Activated naive CD4-positive, alpha-beta T cell treated with anti-CD3 and anti-CD28 coated beads, Interleukin-2, amount 50 U/mL, for 72 hours (primary cell): ENCODE measurements at regions not wholly inside any gene's neighbourhood (a gene's known extent, or its start where the extent isn't known, plus 50 kb on each side); places are given as distances from the start of the nearest gene placed in this dataset.

Experiments used
- ATAC-seq, 2 donors: fragments of 150-1000 bp; cut with Tn5 transposase; 2 replicates each; pipeline ENCODE4 v1.10.0; 2021; ENCODE audit warnings: mild to moderate bottlenecking in 2 of 2, moderate library complexity in 2 of 2
- DNase-seq, 2 donors: peaks; one replicate each; pipeline ENCODE4 v3.0.0; 2021 to 2022; ENCODE audit warnings: low spot score in 2 of 2
- H3K27ac Mint-ChIP-seq, 2 donors: one replicate each; pipeline ENCODE4 v1.8.0; 2022; ENCODE audit warnings: mild to moderate bottlenecking in 2 of 2, mixed read lengths in 2 of 2
- H3K36me3 Mint-ChIP-seq, 2 donors: one replicate each; pipeline ENCODE4 v1.8.0; 2022; ENCODE audit warnings: mixed read lengths in 2 of 2
- H3K9me3 Mint-ChIP-seq, 2 donors: one replicate each; pipeline ENCODE4 v1.8.0; 2022; ENCODE audit warnings: mixed read lengths in 2 of 2

- H3K27ac Mint-ChIP-seq = peak overlapping the region; percentile 61 to 74
- peak in 1 of 2 donors; percentile 20 for DNase-seq
- no peaks in the 10 kb centered on the region for H3K9me3 Mint-ChIP-seq
- H3K36me3 Mint-ChIP-seq = no peaks in the 10 kb centered on the region
- ATAC-seq = peak; percentile 99
Observed at GRCh38 chr1:38533772-38534472, 325.6 kb downstream of the RRAGC start.

- ATAC-seq (no peak), DNase-seq (no peak)
- H3K27ac Mint-ChIP-seq = no peak overlapping the region
- H3K9me3 Mint-ChIP-seq = no peaks in the 10 kb centered on the region
- peaks cover 0 to 5% of the 10 kb centered on the region in 2 donors for H3K36me3 Mint-ChIP-seq
Observed at GRCh38 chr1:38530957-38531356, 328.6 kb downstream of the RRAGC start.

GRCh38 chr1:38529946-38530345, 329.6 kb downstream of the RRAGC start:
- ATAC-seq = no peak
- no peak overlapping the region for H3K27ac Mint-ChIP-seq
- no peaks in the 10 kb centered on the region for H3K9me3 Mint-ChIP-seq
- no peak for DNase-seq
- H3K36me3 Mint-ChIP-seq = peaks cover 0 to 5% of the 10 kb centered on the region in 2 donors

DNA sequence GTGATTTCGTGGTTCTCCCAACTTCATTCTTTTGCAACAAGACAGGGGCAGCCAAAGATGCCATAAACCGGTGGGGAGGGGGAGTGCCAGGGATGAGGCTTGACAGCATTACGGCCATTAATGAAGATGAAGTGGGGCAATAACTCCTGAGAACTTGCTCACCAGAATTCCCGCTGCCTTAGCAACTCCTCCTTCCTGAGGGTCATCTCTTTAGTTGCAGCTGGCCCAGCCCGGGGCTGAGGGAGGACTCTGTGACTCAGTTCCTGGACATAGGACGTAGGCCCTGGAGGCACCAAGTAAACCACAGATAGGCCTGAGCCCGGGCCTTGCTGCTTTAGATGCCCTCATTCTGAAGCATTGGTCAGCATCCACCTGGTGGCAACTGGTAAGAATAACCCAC, 330.2 kb downstream of the RRAGC start:
- no peaks in the 10 kb centered on the region for H3K9me3 Mint-ChIP-seq
- peaks cover 0 to 5% of the 10 kb centered on the region in 2 donors for H3K36me3 Mint-ChIP-seq
- no peak overlapping the region for H3K27ac Mint-ChIP-seq
- no peak for ATAC-seq
- DNase-seq = no peak

DNA sequence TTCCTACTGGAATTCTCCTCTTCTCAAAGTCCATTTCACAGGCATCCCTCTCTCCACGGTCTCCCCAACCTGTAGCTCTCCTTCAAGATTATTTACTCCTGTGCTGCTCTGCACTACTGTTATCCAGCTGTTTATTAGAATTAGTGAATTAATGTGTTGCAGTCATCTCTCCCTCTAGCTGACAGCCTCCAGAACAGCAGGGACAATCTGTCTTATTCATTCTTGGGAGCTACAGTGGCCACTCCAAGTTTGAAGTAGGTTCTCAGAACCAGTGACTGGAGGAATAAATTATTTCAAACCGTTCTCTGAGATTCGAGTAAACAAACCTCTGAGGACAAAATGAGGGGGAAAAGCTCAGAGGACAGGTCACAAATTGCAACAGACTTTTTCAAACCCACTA, 330.9 kb downstream of the RRAGC start:
- no peak for DNase-seq
- ATAC-seq = no peak
- H3K27ac Mint-ChIP-seq = no peak overlapping the region
- no peaks in the 10 kb centered on the region for H3K9me3 Mint-ChIP-seq
- H3K36me3 Mint-ChIP-seq = peaks cover 0 to 5% of the 10 kb centered on the region in 2 donors

GRCh38 chr1:38527373-38527966, 332.1 kb downstream of the RRAGC start:
- peak overlapping the region; percentile 4 to 84 for H3K27ac Mint-ChIP-seq
- ATAC-seq = peak; percentile 85 to 87
- H3K9me3 Mint-ChIP-seq = no peaks in the 10 kb centered on the region
- H3K36me3 Mint-ChIP-seq = peaks cover 0 to 5% of the 10 kb centered on the region in 2 donors
- peak; percentile 53 to 67 for DNase-seq

DNA sequence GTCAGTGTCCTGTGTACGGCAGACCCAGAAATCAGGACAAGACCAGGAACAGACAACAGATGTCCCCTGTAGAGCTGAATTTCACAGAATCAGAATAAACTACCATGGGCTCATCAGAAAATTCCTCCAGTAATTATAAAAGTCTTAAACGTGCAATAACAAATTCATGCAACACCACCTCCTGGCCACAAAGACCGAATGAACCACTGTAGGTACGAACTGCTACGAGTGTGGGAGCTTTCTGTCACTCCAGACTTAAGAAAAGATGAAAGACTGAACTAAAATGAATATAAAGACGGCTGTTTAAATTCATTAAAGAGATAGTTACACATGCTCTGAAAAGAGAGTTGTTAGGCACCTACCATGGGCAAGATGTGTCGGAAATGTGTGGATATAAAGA, 333.5 kb downstream of the RRAGC start:
- Mint-ChIP-seq H3K27ac (no peak overlapping the region), H3K9me3 (no peaks in the 10 kb centered on the region), H3K36me3 (peaks cover 0 to 5% of the 10 kb centered on the region in 2 donors)
- DNase-seq (no peak), ATAC-seq (no peak)

- no peak for ATAC-seq
- H3K9me3 Mint-ChIP-seq = no peaks in the 10 kb centered on the region
Observed at GRCh38 chr1:38525343-38526043, 334.1 kb downstream of the RRAGC start.

GRCh38 chr1:38524025-38524641, 335.4 kb downstream of the RRAGC start:
- Mint-ChIP-seq H3K36me3 (peaks cover 0 to 5% of the 10 kb centered on the region in 2 donors), H3K27ac (no peak overlapping the region), H3K9me3 (no peaks in the 10 kb centered on the region)
- DNase-seq = no peak
- no peak for ATAC-seq

More at GRCh38 chr1:38525343-38526043, 334.1 kb downstream of the RRAGC start:
- H3K27ac Mint-ChIP-seq = no peak overlapping the region
- H3K36me3 Mint-ChIP-seq = peaks cover 0 to 5% of the 10 kb centered on the region in 2 donors
- no peak for DNase-seq

GRCh38 chr1:38523568-38523939, 336.0 kb downstream of the RRAGC start:
- Mint-ChIP-seq H3K36me3 (peaks cover 0 to 5% of the 10 kb centered on the region in 2 donors), H3K27ac (no peak overlapping the region), H3K9me3 (no peaks in the 10 kb centered on the region)
- no peak for DNase-seq
- ATAC-seq = no peak

GRCh38 chr1:38522915-38523567, 336.5 kb downstream of the RRAGC start:
- ATAC-seq (no peak), DNase-seq (no peak)
- Mint-ChIP-seq H3K27ac (no peak overlapping the region), H3K9me3 (no peaks in the 10 kb centered on the region), H3K36me3 (peaks cover 0 to 5% of the 10 kb centered on the region in 2 donors)

DNA sequence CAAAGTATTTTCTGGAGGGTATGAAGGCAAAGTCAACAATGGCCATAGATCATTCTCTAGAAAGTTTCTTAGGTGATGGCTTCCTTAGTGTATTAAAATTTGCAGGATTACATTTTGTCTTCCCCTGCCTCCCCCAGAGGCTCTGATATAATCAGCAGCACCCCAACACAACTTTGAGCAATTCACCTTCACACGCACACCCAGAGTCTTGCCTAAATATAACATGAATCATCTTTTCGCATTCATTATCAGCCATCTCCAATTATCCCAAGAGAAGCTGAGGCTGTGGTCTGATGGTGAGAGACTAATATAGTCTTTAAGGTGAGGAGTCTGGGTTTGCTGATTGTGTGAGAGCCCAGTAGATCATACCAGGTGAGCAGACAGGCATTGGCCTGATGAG, 343.0 kb downstream of the RRAGC start:
- no peaks in the 10 kb centered on the region for H3K36me3 Mint-ChIP-seq
- ATAC-seq = no peak
- no peak overlapping the region for H3K27ac Mint-ChIP-seq
- H3K9me3 Mint-ChIP-seq = no peaks in the 10 kb centered on the region
- no peak for DNase-seq

GRCh38 chr1:38512789-38513188, 346.8 kb downstream of the RRAGC start:
- H3K36me3 Mint-ChIP-seq = no peaks in the 10 kb centered on the region
- no peak for DNase-seq
- H3K27ac Mint-ChIP-seq = no peak overlapping the region
- ATAC-seq = no peak
- H3K9me3 Mint-ChIP-seq = no peaks in the 10 kb centered on the region

- DNase-seq = no peak
- Mint-ChIP-seq H3K9me3 (no peaks in the 10 kb centered on the region), H3K27ac (no peak overlapping the region), H3K36me3 (no peaks in the 10 kb centered on the region)
- ATAC-seq = no peak
Observed at GRCh38 chr1:38512024-38512767, 347.4 kb downstream of the RRAGC start.

DNA sequence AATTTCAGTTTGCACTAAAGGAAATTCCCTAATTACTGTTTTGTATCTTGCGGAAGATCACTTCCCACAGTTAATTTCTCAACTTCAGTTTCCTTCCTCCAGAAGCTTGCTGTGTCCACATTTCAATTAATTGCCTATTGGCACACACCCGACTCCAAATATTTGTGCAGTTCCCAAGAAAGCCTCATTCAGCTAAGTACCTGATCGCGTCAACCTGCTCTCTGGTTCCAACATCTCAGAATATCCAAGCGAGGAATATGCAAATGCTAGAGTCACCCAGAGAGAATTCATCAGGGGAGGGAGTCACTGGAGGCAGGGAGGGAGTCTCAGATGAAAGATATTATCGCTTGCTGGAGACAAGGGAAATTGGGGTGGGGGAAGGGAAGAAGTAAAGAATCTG, 351.3 kb downstream of the RRAGC start:
- Mint-ChIP-seq H3K36me3 (no peaks in the 10 kb centered on the region), H3K27ac (no peak overlapping the region), H3K9me3 (no peaks in the 10 kb centered on the region)
- ATAC-seq = no peak
- DNase-seq = no peak

- Mint-ChIP-seq H3K9me3 (no peaks in the 10 kb centered on the region), H3K36me3 (no peaks in the 10 kb centered on the region), H3K27ac (no peak overlapping the region)
- ATAC-seq = no peak
- DNase-seq = no peak
Observed at GRCh38 chr1:38507563-38507962, 352.0 kb downstream of the RRAGC start.
